GM12865 (cell line): ENCODE measurements at regions not wholly inside any gene's neighbourhood (a gene's known extent, or its start where the extent isn't known, plus 50 kb on each side); places are given as distances from the start of the nearest gene placed in this dataset.

Experiments
- DNase-seq: peaks from one replicate; pipeline ENCODE4 v3.0.0; 2010; ENCODE audit warnings: low read depth
- H3K4me3 ChIP-seq: 2 replicates; pipeline ENCODE4 v1.5.1; 2011; ENCODE audit warnings: mild to moderate bottlenecking, low read depth, low read length, control low read depth
- TF ChIP-seq, protein P1 (sequence below): IDR thresholded peaks from 2 replicates; pipeline ENCODE4 v1.5.1; 2011; ENCODE audit warnings: low read length, control low read depth, low read depth, inconsistent platforms; ENCODE audit not compliant: insufficient read depth; ENCODE audit errors: missing control alignments

DNA sequence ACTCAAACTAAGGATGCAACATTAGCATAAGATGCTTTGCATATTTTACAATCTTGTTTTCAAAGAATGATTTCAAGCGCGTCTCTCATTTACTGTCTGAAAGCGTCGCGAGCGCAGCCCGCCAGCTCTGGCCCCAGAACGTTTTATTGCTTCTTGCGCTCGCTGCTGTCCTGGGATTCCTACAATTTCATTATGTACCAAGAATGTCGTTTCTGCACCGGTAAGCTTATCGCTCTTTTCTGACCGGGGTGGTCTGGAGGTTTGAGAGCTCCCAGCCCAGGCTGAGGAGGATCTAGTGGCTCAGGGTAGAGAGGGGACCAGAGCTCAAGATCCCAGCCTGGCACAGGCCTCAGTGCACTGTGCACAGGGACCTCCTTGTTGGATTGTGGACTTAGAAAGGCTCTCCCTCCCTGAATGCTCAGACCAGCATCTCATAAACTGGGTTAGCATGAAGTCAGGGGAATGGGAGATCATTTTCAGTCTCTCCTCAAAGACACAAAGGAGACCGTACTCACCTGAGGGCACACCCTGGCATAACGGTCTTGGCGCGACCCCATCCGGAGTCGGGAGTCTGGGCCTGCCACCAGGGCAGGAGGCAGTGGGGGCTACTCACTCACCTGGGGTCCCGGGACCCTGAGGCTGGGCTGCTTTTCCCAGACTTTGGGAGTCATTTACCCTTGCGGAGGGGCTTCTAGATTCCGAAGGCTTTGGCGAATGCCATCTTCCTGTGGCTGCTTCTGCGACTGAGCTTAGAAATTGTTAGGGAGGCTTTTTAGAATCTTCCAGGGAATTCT lies 817.4 kb downstream of the BRD1 start:
- no peak overlapping the region for H3K4me3 ChIP-seq
- TF ChIP-seq, protein P1, sequence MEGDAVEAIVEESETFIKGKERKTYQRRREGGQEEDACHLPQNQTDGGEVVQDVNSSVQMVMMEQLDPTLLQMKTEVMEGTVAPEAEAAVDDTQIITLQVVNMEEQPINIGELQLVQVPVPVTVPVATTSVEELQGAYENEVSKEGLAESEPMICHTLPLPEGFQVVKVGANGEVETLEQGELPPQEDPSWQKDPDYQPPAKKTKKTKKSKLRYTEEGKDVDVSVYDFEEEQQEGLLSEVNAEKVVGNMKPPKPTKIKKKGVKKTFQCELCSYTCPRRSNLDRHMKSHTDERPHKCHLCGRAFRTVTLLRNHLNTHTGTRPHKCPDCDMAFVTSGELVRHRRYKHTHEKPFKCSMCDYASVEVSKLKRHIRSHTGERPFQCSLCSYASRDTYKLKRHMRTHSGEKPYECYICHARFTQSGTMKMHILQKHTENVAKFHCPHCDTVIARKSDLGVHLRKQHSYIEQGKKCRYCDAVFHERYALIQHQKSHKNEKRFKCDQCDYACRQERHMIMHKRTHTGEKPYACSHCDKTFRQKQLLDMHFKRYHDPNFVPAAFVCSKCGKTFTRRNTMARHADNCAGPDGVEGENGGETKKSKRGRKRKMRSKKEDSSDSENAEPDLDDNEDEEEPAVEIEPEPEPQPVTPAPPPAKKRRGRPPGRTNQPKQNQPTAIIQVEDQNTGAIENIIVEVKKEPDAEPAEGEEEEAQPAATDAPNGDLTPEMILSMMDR = no peak
- no peak for DNase-seq

DNA sequence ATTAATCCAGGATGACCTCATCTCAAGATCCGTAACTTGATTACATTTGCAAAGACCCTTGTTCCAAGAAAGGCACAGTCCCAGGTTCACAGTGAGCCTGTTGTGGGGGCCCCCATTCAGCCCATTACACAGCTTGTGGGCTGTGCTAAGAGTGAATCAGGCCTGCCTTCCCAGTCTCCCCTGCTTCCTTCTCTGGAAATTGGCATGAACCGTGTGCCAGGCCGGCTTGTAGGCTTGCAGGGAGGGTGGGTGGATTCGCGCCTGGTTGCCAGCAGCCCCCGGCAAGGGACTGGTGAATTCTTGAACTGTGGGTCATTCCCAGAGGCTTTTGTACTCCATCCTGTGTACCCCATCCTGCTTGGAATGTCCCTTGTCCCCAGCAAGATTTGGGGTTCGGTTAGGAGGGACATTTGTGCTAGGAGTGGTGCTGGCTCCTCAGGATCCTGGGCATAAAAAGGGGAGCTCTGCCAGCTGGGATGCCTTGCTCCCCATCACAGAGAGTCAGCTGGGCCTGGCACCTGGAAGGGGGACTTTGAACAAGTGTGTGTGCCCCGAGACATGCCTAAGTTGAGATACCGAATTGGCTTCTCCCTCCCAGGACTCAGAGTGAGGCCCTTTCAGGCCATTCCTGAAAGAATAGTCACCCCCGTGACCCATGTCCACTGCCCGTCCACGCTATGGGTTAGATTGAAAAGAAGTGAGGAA lies 818.2 kb downstream of the BRD1 start:
- H3K4me3 ChIP-seq = no peak overlapping the region
- no peak for DNase-seq
- TF ChIP-seq, protein P1 = no peak

DNA sequence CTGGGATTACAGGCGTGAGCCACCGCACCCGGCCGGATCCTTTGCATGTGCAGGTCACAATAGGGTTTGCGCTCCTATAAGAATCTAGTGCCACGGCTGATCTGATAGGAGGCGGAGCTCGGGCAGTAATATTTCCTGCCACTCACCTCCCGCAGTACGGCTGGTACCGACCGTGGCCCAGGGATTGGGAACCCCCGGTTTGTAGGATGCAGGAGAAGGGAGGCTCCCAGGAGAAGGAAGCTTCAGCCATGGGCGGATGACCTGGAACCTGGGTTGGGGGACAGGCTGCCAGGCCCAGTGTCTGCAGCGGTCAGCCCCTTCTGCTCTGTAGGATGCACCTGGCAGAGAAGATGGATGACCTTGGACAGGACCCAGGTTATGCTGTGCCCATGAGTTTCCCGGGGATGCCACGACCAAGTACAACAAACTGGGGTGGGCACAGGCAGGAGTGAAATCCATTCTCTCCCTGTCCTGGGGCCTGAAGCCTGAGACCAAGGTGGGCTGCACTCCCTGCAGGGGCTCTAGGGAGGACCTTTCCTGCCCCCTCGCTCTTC lies 818.9 kb downstream of the BRD1 start:
- H3K4me3 ChIP-seq = no peak overlapping the region
- TF ChIP-seq, protein P1 = no peak
- no peak for DNase-seq

DNA sequence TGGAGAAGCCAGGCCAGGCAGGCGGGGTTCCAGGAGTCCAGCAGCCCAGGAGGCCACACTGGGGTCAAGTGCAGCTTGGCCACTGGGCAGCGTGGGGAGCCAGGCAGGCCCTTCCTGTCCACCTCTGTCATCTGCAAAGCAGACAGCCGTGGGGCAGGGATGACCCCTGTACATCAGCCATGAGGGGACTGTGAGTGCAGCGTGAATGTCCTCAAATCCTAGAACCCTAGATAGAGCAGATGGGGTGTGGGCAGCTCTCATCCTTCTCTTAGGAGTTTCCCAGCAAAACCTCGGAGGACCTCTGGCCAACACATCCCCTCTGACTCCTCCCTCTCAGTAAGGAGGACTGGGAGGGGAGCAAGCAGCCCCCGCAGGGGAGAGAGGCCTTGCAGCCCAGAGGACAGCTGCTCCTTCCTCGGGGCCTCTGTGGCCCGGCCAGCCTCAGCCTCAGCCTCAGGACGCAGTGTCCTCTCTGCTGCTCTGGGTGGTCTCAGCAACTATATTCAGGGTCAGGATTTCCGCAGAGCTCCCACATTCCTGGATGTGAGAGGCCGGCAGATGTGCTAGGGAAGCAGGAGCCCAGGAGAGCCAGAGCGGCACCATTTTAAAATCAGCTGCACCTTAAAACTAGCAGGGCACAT lies 820.5 kb downstream of the BRD1 start:
- TF ChIP-seq, protein P1 = no peak
- DNase-seq = no peak
- H3K4me3 ChIP-seq = no peak overlapping the region

DNA sequence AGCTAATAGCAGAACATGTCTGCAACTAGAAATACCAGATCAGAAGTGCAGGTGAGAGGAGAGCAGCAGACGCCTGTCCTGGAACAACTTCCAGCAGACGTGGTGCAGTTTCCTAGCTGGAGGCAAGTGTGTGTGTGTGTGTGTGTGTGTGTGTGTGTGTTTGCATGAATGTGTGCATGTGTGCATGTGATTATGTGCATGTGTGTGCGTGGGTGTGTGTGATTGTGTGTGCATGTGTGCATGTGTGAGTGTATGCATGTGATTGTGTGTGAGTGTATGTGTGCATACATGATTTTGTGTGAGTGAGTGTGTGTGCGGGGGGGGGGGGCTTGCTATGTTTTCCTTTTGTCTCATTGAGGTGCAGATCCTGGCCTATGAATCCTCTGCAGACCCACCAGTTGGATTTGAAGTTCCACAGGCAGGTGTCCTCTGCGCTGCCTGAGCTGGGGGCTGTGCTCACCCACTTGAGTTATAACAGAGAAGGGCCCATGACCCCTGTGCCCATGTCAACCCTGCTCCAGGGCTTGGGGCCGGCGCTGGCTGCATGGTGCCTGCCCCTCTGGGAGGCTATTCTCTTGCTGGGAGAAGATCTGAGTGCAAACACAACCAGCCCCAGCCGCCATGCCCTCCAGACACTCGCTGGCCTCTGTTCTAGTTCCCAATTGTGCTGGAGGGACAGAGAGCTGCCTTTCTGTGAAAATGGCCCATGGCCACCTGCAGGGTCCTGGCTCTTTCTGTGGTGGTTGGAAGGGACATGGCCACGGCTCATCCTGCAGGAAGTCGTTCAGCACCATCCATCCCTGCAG lies 821.3 kb downstream of the BRD1 start:
- no peak for DNase-seq
- TF ChIP-seq, protein P1 = no peak
- H3K4me3 ChIP-seq = no peak overlapping the region

DNA sequence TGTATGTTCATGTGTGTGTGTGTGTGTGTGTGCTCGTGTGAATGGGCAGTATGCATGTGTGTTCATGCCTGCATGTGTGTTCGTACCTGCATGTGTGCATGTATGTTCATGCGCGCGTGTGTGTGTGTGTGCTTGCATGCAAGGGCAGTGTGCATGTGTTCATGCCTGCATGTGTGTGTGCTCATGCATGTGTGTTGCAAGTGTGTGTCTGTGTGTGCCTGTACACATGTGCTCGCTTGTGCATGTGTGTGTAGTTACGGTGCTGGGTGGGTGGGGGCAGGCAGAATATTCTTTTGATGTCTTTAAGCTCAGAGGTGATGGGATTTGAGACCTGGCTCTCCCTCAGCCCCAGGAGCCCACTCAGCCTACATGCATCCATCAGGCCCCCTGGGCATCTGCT lies 822.1 kb downstream of the BRD1 start:
- TF ChIP-seq, protein P1 = no peak
- H3K4me3 ChIP-seq = no peak overlapping the region
- no peak for DNase-seq
